GM12878 (cell line): ENCODE measurements at regions not wholly inside any gene's neighbourhood (a gene's known extent, or its start where the extent isn't known, plus 50 kb on each side); places are given as distances from the start of the nearest gene placed in this dataset.

ENCODE experiments used
- ATAC-seq: fragments of 200-7000 bp; cut with Tn5 transposase; 3 replicates; pipeline ENCODE4 v1.9.1; 2020; ENCODE audit warnings: mild to moderate bottlenecking, moderate library complexity
- BruUV-seq: library from RNA; stranded (reverse); fragments of 400-500 nt; replicated peaks from 2 replicates; lab custom pipeline; 2021; lab: Mats Ljungman, UMichigan
- CTCF ChIA-PET: fragments of 300-600 bp; sonication (Branson Sonifier 250); formaldehyde crosslinking; extraction: SDS; loops from one replicate; lab custom pipeline; 2021; ENCODE audit warnings: inconsistent platforms; lab: Yijun Ruan, JAX
- POLR2A ChIA-PET: fragments of 350-600 bp; formaldehyde crosslinking; extraction: SDS; loops from one replicate; lab custom pipeline; 2021; ENCODE audit warnings: inconsistent platforms; lab: Charles Lee
- RAD21 ChIA-PET: fragments of 300-600 bp; sonication (Branson Sonifier 250); formaldehyde crosslinking; loops from one replicate; lab custom pipeline; 2023; ENCODE audit warnings: antibody characterized with exemption; ENCODE audit not compliant: unreplicated experiment; lab: Charles Lee
- SMC1A ChIA-PET: fragments of 300-600 bp; sonication (Branson Sonifier 250); formaldehyde crosslinking; loops from one replicate; lab custom pipeline; 2023; ENCODE audit not compliant: unreplicated experiment, uncharacterized antibody; lab: Charles Lee
- DNase-seq: peaks from one replicate; pipeline ENCODE4 v3.0.0-alpha.2; 2011; ENCODE audit warnings: low read depth, low spot score
- FAIRE-seq: peaks from 3 replicates; lab custom pipeline; 2011; peaks lifted over from hg19 to GRCh38; lab: Jason Lieb, UNC
- H2AFZ ChIP-seq: 2 replicates; pipeline ENCODE4 v1.6.0; 2011; ENCODE audit warnings: low read depth, low read length, control low read depth; ENCODE audit not compliant: control insufficient read depth
- H3K27ac ChIP-seq: 2 replicates; pipeline ENCODE4 v1.5.1; 2011; ENCODE audit warnings: control low read depth; ENCODE audit not compliant: control insufficient read depth, insufficient read depth
- H3K27me3 ChIP-seq, 2 experiments: replicated peaks in 1 of 2; 2 replicates each; pipeline versions ENCODE4 v1.6.0 to v1.6.1; 2011; ENCODE audit warnings: low read length in 1 of 2; ENCODE audit not compliant: control insufficient read depth in 2 of 2, insufficient read depth in 2 of 2
- H3K36me3 ChIP-seq, 2 experiments: 2 replicates each; pipeline ENCODE4 v1.5.1; 2011; ENCODE audit warnings: low read length in 1 of 2; ENCODE audit not compliant: control insufficient read depth in 2 of 2, insufficient read depth in 2 of 2
- H3K4me1 ChIP-seq: 2 replicates; pipeline ENCODE4 v1.6.1; 2011; ENCODE audit warnings: mild to moderate bottlenecking, low read length, moderate library complexity, mixed read lengths; ENCODE audit not compliant: control insufficient read depth, insufficient read depth
- H3K4me2 ChIP-seq: 2 replicates; pipeline ENCODE4 v1.6.0; 2011; ENCODE audit warnings: control low read depth; ENCODE audit not compliant: control insufficient read depth, insufficient read depth
- H3K4me3 ChIP-seq: fragments of 200-600 bp; sonication (generic); 2 replicates; pipeline ENCODE4 v1.5.1; 2016
- H3K79me2 ChIP-seq: 2 replicates; pipeline ENCODE4 v1.6.0; 2011; ENCODE audit warnings: low read length; ENCODE audit not compliant: control insufficient read depth, insufficient read depth
- H3K9ac ChIP-seq: 2 replicates; pipeline ENCODE4 v1.8.0; 2011; ENCODE audit warnings: low read length, control low read depth, mixed read lengths; ENCODE audit not compliant: control insufficient read depth, insufficient read depth
- H3K9me3 ChIP-seq: replicated peaks from 3 replicates; pipeline ENCODE4 v1.5.1; 2011; ENCODE audit warnings: mild to moderate bottlenecking, low read length; ENCODE audit not compliant: control insufficient read depth, insufficient read depth
- H4K20me1 ChIP-seq: 2 replicates; pipeline ENCODE4 v1.6.0; 2011; ENCODE audit not compliant: control insufficient read depth, insufficient read depth
- PAX5 ChIP-seq: IDR thresholded peaks from 2 replicates; pipeline ENCODE4 v1.6.1; 2011; ENCODE audit warnings: low read depth, low read length, borderline replicate concordance
- RFX5 ChIP-seq: IDR thresholded peaks from 2 replicates; pipeline ENCODE4 v1.6.1; 2011; ENCODE audit warnings: low read depth, low read length, improper control_type of control experiment
- WGBS: methylation state at CpG from one replicate; pipeline ENCODE4 v1.1.6; 2016; ENCODE audit warnings: low lambda C conversion rate; ENCODE audit not compliant: insufficient replicate concordance, insufficient coverage; ENCODE audit errors: missing lambda C conversion rate; 5-methylcytosine and 5-hydroxymethylcytosine counted together
- in situ Hi-C: fragments of 300-500 bp; cut with MboI; formaldehyde crosslinking; loops from 9 replicates; pipeline ENCODE4 v1.14.3; 2018; ENCODE audit warnings: mixed read lengths
- intact Hi-C: fragments of 100-400 bp; cut with micrococcal nuclease; formaldehyde crosslinking; loops from one replicate; pipeline ENCODE4 v1.14.2; 2022; ENCODE audit not compliant: unreplicated experiment

DNA sequence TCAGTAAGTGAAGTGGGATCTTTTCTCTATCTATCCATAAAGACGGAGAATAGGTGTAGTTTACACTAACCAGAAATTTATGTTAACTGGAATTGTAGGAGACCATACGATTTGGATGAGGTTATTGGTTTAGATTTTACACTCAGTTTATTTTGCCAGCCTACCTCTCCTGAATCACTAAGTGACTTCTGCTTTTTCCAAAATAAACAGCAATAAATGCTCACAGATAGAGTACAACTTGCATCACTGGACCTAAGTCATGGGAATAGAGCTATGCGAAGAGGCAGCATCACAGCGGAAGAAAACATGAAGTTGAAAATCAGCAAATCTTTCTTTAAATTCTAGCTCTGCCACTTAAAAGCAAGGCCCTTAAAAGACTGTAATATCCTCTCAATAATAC, 781.0 kb downstream of the LIG4 start:
- Histone ChIP-seq H3K4me3 (no peak overlapping the region), H3K36me3 (no peaks in the 10 kb centered on the region), H3K9ac (no peak overlapping the region), H3K4me1 (no peaks in the 10 kb centered on the region), H3K4me2 (no peak overlapping the region), H3K9me3 (no peaks in the 10 kb centered on the region), H3K27me3 (no peaks in the 10 kb centered on the region), H4K20me1 (no peaks in the 10 kb centered on the region), H3K79me2 (no peaks in the 10 kb centered on the region), H2AFZ (no peak overlapping the region), H3K27ac (no peak overlapping the region)
- DNase-seq: no peak
- no peak for TF ChIP-seq RFX5
- ChIA-PET SMC1A (no interaction called here), CTCF (interaction anchor here (0.6 kb wide), 1 partner anchor 967 kb away, joined by 3 read pairs; no protein-coding TSS in a partner anchor), RAD21 (no interaction called here), POLR2A (no interaction called here)
- BruUV-seq: no TSS peak
- 55% methylated on average over 4 of the region's 4 CpGs for WGBS
- in situ Hi-C loops (no loop called here), intact Hi-C loops (no loop called here)
- ATAC-seq: no peak
- no peak for FAIRE-seq

DNA sequence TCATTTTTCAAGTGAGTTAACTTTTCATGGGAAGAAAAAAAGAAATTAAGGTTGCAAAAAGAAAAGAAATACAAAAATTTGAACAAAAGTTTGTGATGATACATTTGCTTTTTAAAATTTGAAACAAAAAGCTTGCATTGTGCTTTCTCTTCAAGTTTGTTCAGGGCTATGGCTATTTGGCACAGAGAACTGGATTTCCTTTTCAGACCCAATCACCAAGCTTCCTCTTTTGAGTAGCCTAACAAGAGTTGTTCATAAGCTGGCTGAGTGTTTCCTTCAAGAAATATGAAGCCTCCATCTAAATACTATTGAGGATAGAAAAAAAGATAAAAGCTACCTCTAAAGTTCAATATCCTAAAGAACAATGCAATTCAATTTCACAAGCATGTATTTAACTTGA, 787.8 kb downstream of the LIG4 start:
- intact Hi-C loops: no loop called here
- Histone ChIP-seq H3K27ac (no peak overlapping the region), H3K79me2 (no peaks in the 10 kb centered on the region), H3K4me2 (no peak overlapping the region), H3K9ac (no peak overlapping the region), H3K36me3 (no peaks in the 10 kb centered on the region), H4K20me1 (no peaks in the 10 kb centered on the region), H3K4me3 (no peak overlapping the region), H3K9me3 (no peaks in the 10 kb centered on the region), H3K27me3 (no peaks in the 10 kb centered on the region), H2AFZ (no peak overlapping the region), H3K4me1 (no peaks in the 10 kb centered on the region)
- RAD21 ChIA-PET: no interaction called here
- POLR2A ChIA-PET: no interaction called here
- FAIRE-seq: no peak
- SMC1A ChIA-PET: no interaction called here
- CTCF ChIA-PET: no interaction called here
- in situ Hi-C loops: no loop called here
- no peak for ATAC-seq
- no peak for TF ChIP-seq PAX5
- no peak for DNase-seq
- BruUV-seq: no TSS peak
